ENCODE measurements at regions not wholly inside any gene's neighbourhood (a gene's known extent, or its start where the extent isn't known, plus 50 kb on each side); places are given as distances from the start of the nearest gene placed in this dataset.

- H3K36me3 ChIP-seq (ENCODE audit: control insufficient read depth in 3 of 3, insufficient read depth in 3 of 3, low read length in 3 of 3) = no peaks in the 10 kb centered on the region
These were observed 90.0 kb downstream of the FAM174B start for GRCh38 chr15:92565351-92566125.

GRCh38 chr15:92561754-92562153 is 93.8 kb downstream of the FAM174B start:
- H3K27me3 ChIP-seq (ENCODE audit: control insufficient read depth in 3 of 3, insufficient read depth in 3 of 3, low read length in 3 of 3) = no peaks in the 10 kb centered on the region
- no peak overlapping the region for H3K4me3 ChIP-seq (ENCODE audit: low read length in 3 of 3)
- H3K9ac ChIP-seq (ENCODE audit: low read depth in 1 of 3, low read length in 3 of 3) = no peak overlapping the region
- H3K4me1 ChIP-seq (ENCODE audit: control insufficient read depth in 3 of 3, insufficient read depth in 3 of 3, low read length in 3 of 3) = no peaks in the 10 kb centered on the region
- H3K27ac ChIP-seq (ENCODE audit: low read depth, low read length) = no peak overlapping the region
- no peaks in the 10 kb centered on the region for H3K9me3 ChIP-seq (ENCODE audit: control insufficient read depth in 3 of 3, low read length in 3 of 3)
- no peaks in the 10 kb centered on the region for H3K36me3 ChIP-seq (ENCODE audit: control insufficient read depth in 3 of 3, insufficient read depth in 3 of 3, low read length in 3 of 3)

More at GRCh38 chr15:92565351-92566125, 90.0 kb downstream of the FAM174B start:
- H3K4me1 ChIP-seq (ENCODE audit: control insufficient read depth in 3 of 3, insufficient read depth in 3 of 3, low read length in 3 of 3) = peaks cover 0 to 3% (median 0%) of the 10 kb centered on the region in 3 donors
- H3K27me3 ChIP-seq (ENCODE audit: control insufficient read depth in 3 of 3, insufficient read depth in 3 of 3, low read length in 3 of 3) = no peaks in the 10 kb centered on the region
- H3K4me3 ChIP-seq (ENCODE audit: low read length in 3 of 3) = no peak overlapping the region
- no peak overlapping the region for H3K27ac ChIP-seq (ENCODE audit: low read depth, low read length)
- no peak overlapping the region for H3K9ac ChIP-seq (ENCODE audit: low read depth in 1 of 3, low read length in 3 of 3)
- H3K9me3 ChIP-seq (ENCODE audit: control insufficient read depth in 3 of 3, low read length in 3 of 3) = no peaks in the 10 kb centered on the region

- no peak overlapping the region for H3K27ac ChIP-seq (ENCODE audit: low read depth, low read length)
- peaks cover 0 to 3% (median 0%) of the 10 kb centered on the region in 3 donors for H3K9me3 ChIP-seq (ENCODE audit: control insufficient read depth in 3 of 3, low read length in 3 of 3)
- no peaks in the 10 kb centered on the region for H3K36me3 ChIP-seq (ENCODE audit: control insufficient read depth in 3 of 3, insufficient read depth in 3 of 3, low read length in 3 of 3)
- H3K4me3 ChIP-seq (ENCODE audit: low read length in 3 of 3) = no peak overlapping the region
- no peaks in the 10 kb centered on the region for H3K4me1 ChIP-seq (ENCODE audit: control insufficient read depth in 3 of 3, insufficient read depth in 3 of 3, low read length in 3 of 3)
- H3K9ac ChIP-seq (ENCODE audit: low read depth in 1 of 3, low read length in 3 of 3) = no peak overlapping the region
- no peaks in the 10 kb centered on the region for H3K27me3 ChIP-seq (ENCODE audit: control insufficient read depth in 3 of 3, insufficient read depth in 3 of 3, low read length in 3 of 3)
These were observed 102.3 kb downstream of the FAM174B start for GRCh38 chr15:92553317-92553716.

GRCh38 chr15:92545996-92546395 is 109.6 kb downstream of the FAM174B start:
- H3K36me3 ChIP-seq (ENCODE audit: control insufficient read depth in 3 of 3, insufficient read depth in 3 of 3, low read length in 3 of 3) = no peaks in the 10 kb centered on the region
- peaks cover 0 to 3% (median 0%) of the 10 kb centered on the region in 3 donors for H3K27me3 ChIP-seq (ENCODE audit: control insufficient read depth in 3 of 3, insufficient read depth in 3 of 3, low read length in 3 of 3)
- H3K9ac ChIP-seq (ENCODE audit: low read depth in 1 of 3, low read length in 3 of 3) = no peak overlapping the region
- H3K27ac ChIP-seq (ENCODE audit: low read depth, low read length) = no peak overlapping the region
- H3K9me3 ChIP-seq (ENCODE audit: control insufficient read depth in 3 of 3, low read length in 3 of 3) = no peaks in the 10 kb centered on the region
- no peaks in the 10 kb centered on the region for H3K4me1 ChIP-seq (ENCODE audit: control insufficient read depth in 3 of 3, insufficient read depth in 3 of 3, low read length in 3 of 3)
- H3K4me3 ChIP-seq (ENCODE audit: low read length in 3 of 3) = no peak overlapping the region

GRCh38 chr15:92541291-92542200 is 114.0 kb downstream of the FAM174B start:
- H3K27me3 ChIP-seq (ENCODE audit: control insufficient read depth in 3 of 3, insufficient read depth in 3 of 3, low read length in 3 of 3) = peaks cover 0 to 3% (median 0%) of the 10 kb centered on the region in 3 donors
- no peaks in the 10 kb centered on the region for H3K36me3 ChIP-seq (ENCODE audit: control insufficient read depth in 3 of 3, insufficient read depth in 3 of 3, low read length in 3 of 3)
- no peaks in the 10 kb centered on the region for H3K4me1 ChIP-seq (ENCODE audit: control insufficient read depth in 3 of 3, insufficient read depth in 3 of 3, low read length in 3 of 3)
- H3K9ac ChIP-seq (ENCODE audit: low read depth in 1 of 3, low read length in 3 of 3) = no peak overlapping the region
- H3K4me3 ChIP-seq (ENCODE audit: low read length in 3 of 3) = no peak overlapping the region
- no peaks in the 10 kb centered on the region for H3K9me3 ChIP-seq (ENCODE audit: control insufficient read depth in 3 of 3, low read length in 3 of 3)
- no peak overlapping the region for H3K27ac ChIP-seq (ENCODE audit: low read depth, low read length)

GRCh38 chr15:92538115-92538514 is 117.5 kb downstream of the FAM174B start:
- Histone ChIP-seq H3K9me3 (ENCODE audit: control insufficient read depth in 3 of 3, low read length in 3 of 3) (no peaks in the 10 kb centered on the region), H3K36me3 (ENCODE audit: control insufficient read depth in 3 of 3, insufficient read depth in 3 of 3, low read length in 3 of 3) (no peaks in the 10 kb centered on the region), H3K27ac (ENCODE audit: low read depth, low read length) (no peak overlapping the region), H3K4me3 (ENCODE audit: low read length in 3 of 3) (no peak overlapping the region), H3K4me1 (ENCODE audit: control insufficient read depth in 3 of 3, insufficient read depth in 3 of 3, low read length in 3 of 3) (no peaks in the 10 kb centered on the region), H3K27me3 (ENCODE audit: control insufficient read depth in 3 of 3, insufficient read depth in 3 of 3, low read length in 3 of 3) (peaks cover 0 to 3% (median 0%) of the 10 kb centered on the region in 3 donors), H3K9ac (ENCODE audit: low read depth in 1 of 3, low read length in 3 of 3) (no peak overlapping the region)

- no peak overlapping the region for H3K27ac ChIP-seq (ENCODE audit: low read depth, low read length)
- no peaks in the 10 kb centered on the region for H3K27me3 ChIP-seq (ENCODE audit: control insufficient read depth in 3 of 3, insufficient read depth in 3 of 3, low read length in 3 of 3)
- H3K9ac ChIP-seq (ENCODE audit: low read depth in 1 of 3, low read length in 3 of 3) = no peak overlapping the region
- H3K36me3 ChIP-seq (ENCODE audit: control insufficient read depth in 3 of 3, insufficient read depth in 3 of 3, low read length in 3 of 3) = no peaks in the 10 kb centered on the region
- no peaks in the 10 kb centered on the region for H3K4me1 ChIP-seq (ENCODE audit: control insufficient read depth in 3 of 3, insufficient read depth in 3 of 3, low read length in 3 of 3)
- H3K9me3 ChIP-seq (ENCODE audit: control insufficient read depth in 3 of 3, low read length in 3 of 3) = no peaks in the 10 kb centered on the region
- H3K4me3 ChIP-seq (ENCODE audit: low read length in 3 of 3) = no peak overlapping the region
These were observed 122.3 kb downstream of the FAM174B start for GRCh38 chr15:92533298-92533697.

- peaks cover 2 to 5% (median 4%) of the 10 kb centered on the region in 3 donors for H3K4me1 ChIP-seq (ENCODE audit: control insufficient read depth in 3 of 3, insufficient read depth in 3 of 3, low read length in 3 of 3)
- no peak overlapping the region for H3K4me3 ChIP-seq (ENCODE audit: low read length in 3 of 3)
- no peak overlapping the region for H3K9ac ChIP-seq (ENCODE audit: low read depth in 1 of 3, low read length in 3 of 3)
- no peaks in the 10 kb centered on the region for H3K36me3 ChIP-seq (ENCODE audit: control insufficient read depth in 3 of 3, insufficient read depth in 3 of 3, low read length in 3 of 3)
- no peaks in the 10 kb centered on the region for H3K27me3 ChIP-seq (ENCODE audit: control insufficient read depth in 3 of 3, insufficient read depth in 3 of 3, low read length in 3 of 3)
- no peak overlapping the region for H3K27ac ChIP-seq (ENCODE audit: low read depth, low read length)
- no peaks in the 10 kb centered on the region for H3K9me3 ChIP-seq (ENCODE audit: control insufficient read depth in 3 of 3, low read length in 3 of 3)
These were observed 124.2 kb downstream of the FAM174B start for GRCh38 chr15:92531406-92531805.

- peaks cover 6 to 26% (median 18%) of the 10 kb centered on the region in 3 donors for H3K4me1 ChIP-seq (ENCODE audit: control insufficient read depth in 3 of 3, insufficient read depth in 3 of 3, low read length in 3 of 3)
- no peaks in the 10 kb centered on the region for H3K27me3 ChIP-seq (ENCODE audit: control insufficient read depth in 3 of 3, insufficient read depth in 3 of 3, low read length in 3 of 3)
- no peaks in the 10 kb centered on the region for H3K9me3 ChIP-seq (ENCODE audit: control insufficient read depth in 3 of 3, low read length in 3 of 3)
- no peak overlapping the region for H3K9ac ChIP-seq (ENCODE audit: low read depth in 1 of 3, low read length in 3 of 3)
- H3K27ac ChIP-seq (ENCODE audit: low read depth, low read length) = no peak overlapping the region
- H3K36me3 ChIP-seq (ENCODE audit: control insufficient read depth in 3 of 3, insufficient read depth in 3 of 3, low read length in 3 of 3) = no peaks in the 10 kb centered on the region
- no peak overlapping the region for H3K4me3 ChIP-seq (ENCODE audit: low read length in 3 of 3)
These were observed 126.8 kb downstream of the FAM174B start for GRCh38 chr15:92528736-92529135.

GRCh38 chr15:92527197-92527596 is 128.4 kb downstream of the FAM174B start:
- peaks cover 6 to 26% (median 18%) of the 10 kb centered on the region in 3 donors for H3K4me1 ChIP-seq (ENCODE audit: control insufficient read depth in 3 of 3, insufficient read depth in 3 of 3, low read length in 3 of 3)
- H3K27me3 ChIP-seq (ENCODE audit: control insufficient read depth in 3 of 3, insufficient read depth in 3 of 3, low read length in 3 of 3) = no peaks in the 10 kb centered on the region
- no peak overlapping the region for H3K9ac ChIP-seq (ENCODE audit: low read depth in 1 of 3, low read length in 3 of 3)
- H3K27ac ChIP-seq (ENCODE audit: low read depth, low read length) = no peak overlapping the region
- no peak overlapping the region for H3K4me3 ChIP-seq (ENCODE audit: low read length in 3 of 3)
- no peaks in the 10 kb centered on the region for H3K36me3 ChIP-seq (ENCODE audit: control insufficient read depth in 3 of 3, insufficient read depth in 3 of 3, low read length in 3 of 3)
- H3K9me3 ChIP-seq (ENCODE audit: control insufficient read depth in 3 of 3, low read length in 3 of 3) = no peaks in the 10 kb centered on the region

All from skeletal muscle tissue (tissue), 3 donors.